Thyroid gland (tissue), 4 donors: ENCODE measurements at regions not wholly inside any gene's neighbourhood (a gene's known extent, or its start where the extent isn't known, plus 50 kb on each side); places are given as distances from the start of the nearest gene placed in this dataset.

Experiments used
- DNase-seq, 2 donors: peaks; one replicate each; pipeline ENCODE4 v3.0.0-alpha.2; 2019
- H3K27ac ChIP-seq, 3 donors: fragments of 200-600 bp; sonication (generic); 1 replicate in 2 of 3; 2 replicates in 1 of 3; pipeline ENCODE4 v1.5.1; 2016 to 2019; ENCODE audit warnings: mild to moderate bottlenecking in 1 of 3, moderate library complexity in 1 of 3
- H3K27me3 ChIP-seq: fragments of 200-600 bp; sonication (generic); one replicate; pipeline ENCODE4 v1.5.1; 2019
- H3K36me3 ChIP-seq, 2 donors: fragments of 200-600 bp; sonication (generic); one replicate each; pipeline ENCODE4 v1.5.1; 2016 to 2019
- H3K4me1 ChIP-seq, 2 donors: fragments of 200-600 bp; sonication (generic); one replicate each; pipeline ENCODE4 v1.5.1; 2017 to 2019
- H3K4me3 ChIP-seq, 3 donors: fragments of 200-600 bp; sonication (generic); replicated peaks in 1 of 3; 1 replicate in 2 of 3; 2 replicates in 1 of 3; pipeline ENCODE4 v1.5.1; 2016; ENCODE audit warnings: mild to moderate bottlenecking in 1 of 3
- H3K9me3 ChIP-seq: fragments of 200-600 bp; sonication (generic); one replicate; pipeline ENCODE4 v1.5.1; 2017
- CTCF ChIP-seq, 6 experiments: fragments of 200-600 bp in 3 of 6; fragments of 450-650 bp in 3 of 6; sonication (generic) in 3 of 6; IDR thresholded peaks; one replicate each; pipeline ENCODE4 v1.5.1; 2016 to 2019; ENCODE audit warnings: antibody characterized with exemption in 6 of 6, mild to moderate bottlenecking in 2 of 6, inconsistent platforms in 1 of 6, moderate library complexity in 1 of 6
- POLR2A ChIP-seq, 2 donors: fragments of 450-650 bp; IDR thresholded peaks; one replicate each; pipeline ENCODE4 v1.6.1; 2017; ENCODE audit warnings: antibody characterized with exemption in 2 of 2, mild to moderate bottlenecking in 2 of 2, moderate library complexity in 1 of 2
- WGBS, 2 donors: methylation state at CpG; one replicate each; pipeline ENCODE4 v1.1.5; 2017; 5-methylcytosine and 5-hydroxymethylcytosine counted together
- intact Hi-C: fragments of 100-400 bp; cut with DNase I; formaldehyde crosslinking; loops from one replicate; pipeline ENCODE4 v1.15.1; 2023

GRCh38 chr6:104630522-104630921 lies 229.2 kb downstream of the HACE1 start:
- intact Hi-C loops, result no loop called here
- TF ChIP-seq POLR2A (IDR thresholded peaks at IDR 0.05), result no peak
- TF ChIP-seq CTCF (IDR thresholded peaks at IDR 0.05), result no peak
- WGBS, 2 donors, result 40 to 53% methylated on average over 3 of the region's 3 CpGs

GRCh38 chr6:104629826-104630225 lies 229.9 kb downstream of the HACE1 start:
- Histone ChIP-seq H3K4me1 (no peaks in the 10 kb centered on the region), H3K27ac (no peak overlapping the region), H3K36me3 (no peaks in the 10 kb centered on the region), H3K4me3 (no peak overlapping the region), H3K27me3 (no peaks in the 10 kb centered on the region), H3K9me3 (no peaks in the 10 kb centered on the region)
- no peak for TF ChIP-seq POLR2A (IDR thresholded peaks at IDR 0.05)
- TF ChIP-seq CTCF (IDR thresholded peaks at IDR 0.05), result no peak
- intact Hi-C loops, result no loop called here
- no peak for DNase-seq
- 62 to 64% methylated on average over 4 of the region's 4 CpGs for WGBS, 2 donors

More at GRCh38 chr6:104630522-104630921, 229.2 kb downstream of the HACE1 start:
- Histone ChIP-seq H3K27ac (no peak overlapping the region), H3K4me1 (no peaks in the 10 kb centered on the region), H3K4me3 (no peak overlapping the region), H3K27me3 (no peaks in the 10 kb centered on the region), H3K36me3 (no peaks in the 10 kb centered on the region), H3K9me3 (no peaks in the 10 kb centered on the region)
- DNase-seq, result no peak

- WGBS, 2 donors, result 64 to 70% methylated on average over 5 of the region's 5 CpGs
- no peaks in the 10 kb centered on the region for H3K4me1 ChIP-seq
- H3K27ac ChIP-seq, result no peak overlapping the region
- H3K36me3 ChIP-seq, result no peaks in the 10 kb centered on the region
- H3K9me3 ChIP-seq, result no peaks in the 10 kb centered on the region
- no peak overlapping the region for H3K4me3 ChIP-seq
- TF ChIP-seq CTCF (IDR thresholded peaks at IDR 0.05), result no peak
- TF ChIP-seq POLR2A (IDR thresholded peaks at IDR 0.05), result no peak
- no peak for DNase-seq
- intact Hi-C loops, result no loop called here
- H3K27me3 ChIP-seq, result no peaks in the 10 kb centered on the region
Observed at GRCh38 chr6:104625536-104625935, 234.2 kb downstream of the HACE1 start.

GRCh38 chr6:104623052-104623690 lies 236.5 kb downstream of the HACE1 start:
- Histone ChIP-seq H3K4me3 (no peak overlapping the region), H3K9me3 (no peaks in the 10 kb centered on the region), H3K27me3 (no peaks in the 10 kb centered on the region), H3K27ac (no peak overlapping the region), H3K4me1 (no peaks in the 10 kb centered on the region), H3K36me3 (no peaks in the 10 kb centered on the region)
- DNase-seq, result no peak
- 40 to 42% methylated on average over 9 of the region's 9 CpGs for WGBS, 2 donors
- no peak for TF ChIP-seq POLR2A (IDR thresholded peaks at IDR 0.05)
- no peak for TF ChIP-seq CTCF (IDR thresholded peaks at IDR 0.05)
- intact Hi-C loops, result no loop called here

- no peak overlapping the region for H3K27ac ChIP-seq
- H3K4me3 ChIP-seq, result no peak overlapping the region
- no peak for DNase-seq
- no peaks in the 10 kb centered on the region for H3K36me3 ChIP-seq
- intact Hi-C loops, result no loop called here
- TF ChIP-seq CTCF (IDR thresholded peaks at IDR 0.05), result no peak
- TF ChIP-seq POLR2A (IDR thresholded peaks at IDR 0.05), result no peak
- no peaks in the 10 kb centered on the region for H3K9me3 ChIP-seq
- 75 to 78% methylated on average over 2 of the region's 2 CpGs for WGBS, 2 donors
- H3K27me3 ChIP-seq, result no peaks in the 10 kb centered on the region
- no peaks in the 10 kb centered on the region for H3K4me1 ChIP-seq
Observed at GRCh38 chr6:104621396-104621795, 238.3 kb downstream of the HACE1 start.
